ENCODE measurements at regions not wholly inside any gene's neighbourhood (a gene's known extent, or its start where the extent isn't known, plus 50 kb on each side); places are given as distances from the start of the nearest gene placed in this dataset.

DNA sequence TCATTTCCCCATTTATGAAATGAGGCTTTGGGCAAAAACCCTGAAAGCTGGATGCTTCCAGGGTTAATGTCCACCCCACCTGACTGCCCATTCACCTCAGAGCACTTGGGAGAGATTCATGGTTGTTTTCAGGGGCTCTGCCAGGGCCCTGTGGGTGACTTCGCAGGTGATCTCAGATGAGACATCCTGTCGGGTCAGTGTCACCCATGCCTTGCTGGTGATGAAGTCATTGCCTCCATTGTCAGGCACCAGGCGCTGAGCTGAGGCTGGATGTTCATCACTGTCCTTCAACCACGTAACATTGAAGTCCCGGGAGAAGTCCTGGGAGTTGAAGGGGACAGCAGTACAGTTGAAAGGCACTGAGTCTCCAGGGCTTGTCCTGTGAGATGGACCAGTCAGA is 115.6 kb upstream of the SIRPA start:
- Histone ChIP-seq H3K79me1 (ENCODE audit: low read depth in 1 of 2, low read length in 2 of 2) (peaks cover 8 to 14% of the 10 kb centered on the region in 2 experiments; a peak in 3 of 4 replicates), H3K4me1 (ENCODE audit: control insufficient read depth, insufficient read depth, low read length) (peaks cover 4% of the 10 kb centered on the region), H3K9me1 (ENCODE audit: insufficient read depth, low read length) (peaks cover 3% of the 10 kb centered on the region; the same call in 1 of the 2 replicates), H4K91ac (ENCODE audit: insufficient read depth, low read depth, low read length) (no peak overlapping the region), H3K18ac (ENCODE audit: low read depth, low read length) (no peak overlapping the region), H3K9ac (ENCODE audit: low read depth, low read length) (no peak overlapping the region), H4K8ac (ENCODE audit: low read depth in 2 of 2, low read length in 2 of 2) (no peak overlapping the region), H3K4me2 (ENCODE audit: low read depth, low read length) (no peak overlapping the region), H3K4me3 (ENCODE audit: insufficient read depth, low read depth, low read length) (no peak overlapping the region), H3K4ac (ENCODE audit: low read depth, low read length) (no peak overlapping the region), H2BK15ac (ENCODE audit: low read depth, low read length) (no peak overlapping the region), H4K20me1 (ENCODE audit: insufficient read depth, low read length) (no peaks in the 10 kb centered on the region), H2BK5ac (ENCODE audit: low read depth, low read length, poor library complexity, severe bottlenecking) (no peak overlapping the region), H4K5ac (ENCODE audit: low read depth, low read length) (no peak overlapping the region), H2AK9ac (replicated peaks; ENCODE audit: low read depth, low read length, poor library complexity) (no peak overlapping the region), H3K14ac (replicated peaks; ENCODE audit: low read depth, low read length) (no peak overlapping the region), H3K56ac (ENCODE audit: extremely low read depth, insufficient read depth, low read length) (no peak overlapping the region), H2AFZ (replicated peaks; ENCODE audit: low read length, poor library complexity) (no peak overlapping the region), H3K23ac (ENCODE audit: low read depth, low read length) (no peak overlapping the region), H3K27ac (ENCODE audit: insufficient read depth, low read length) (no peak overlapping the region), H2AK5ac (ENCODE audit: low read depth, low read length) (no peak overlapping the region), H3K36me3 (ENCODE audit: control insufficient read depth, insufficient read depth, low read length) (no peaks in the 10 kb centered on the region), H2BK120ac (ENCODE audit: low read depth, low read length) (no peak overlapping the region), H3K9me3 (ENCODE audit: control insufficient read depth, insufficient read depth, low read length) (no peaks in the 10 kb centered on the region), H2BK20ac (ENCODE audit: low read depth, low read length) (no peak overlapping the region), H3K27me3 (ENCODE audit: control insufficient read depth, insufficient read depth, low read length) (peaks cover 29% of the 10 kb centered on the region)
- TF ChIP-seq CEBPB (IDR thresholded peaks at IDR 0.05; ENCODE audit: low read depth, low read length) (no peak), SMC3 (IDR thresholded peaks at IDR 0.05; ENCODE audit: low read depth, low read length) (no peak), RAD21 (IDR thresholded peaks at IDR 0.05; ENCODE audit: low read length) (no peak), RCOR1 (IDR thresholded peaks at IDR 0.05; ENCODE audit: insufficient replicate concordance, low read length) (no peak), CHD1 (IDR thresholded peaks at IDR 0.05; ENCODE audit: low read depth, low read length) (no peak), MAFK (IDR thresholded peaks at IDR 0.05; ENCODE audit: low read depth, low read length) (no peak), POLR2A (IDR thresholded peaks at IDR 0.05; ENCODE audit: low read depth, low read length) (no peak), FOS (IDR thresholded peaks at IDR 0.05; ENCODE audit: low read depth, low read length) (no peak), NFE2L2 (IDR thresholded peaks at IDR 0.05; ENCODE audit: low read depth, low read length) (no peak)
- TF ChIP-seq, protein P1, sequence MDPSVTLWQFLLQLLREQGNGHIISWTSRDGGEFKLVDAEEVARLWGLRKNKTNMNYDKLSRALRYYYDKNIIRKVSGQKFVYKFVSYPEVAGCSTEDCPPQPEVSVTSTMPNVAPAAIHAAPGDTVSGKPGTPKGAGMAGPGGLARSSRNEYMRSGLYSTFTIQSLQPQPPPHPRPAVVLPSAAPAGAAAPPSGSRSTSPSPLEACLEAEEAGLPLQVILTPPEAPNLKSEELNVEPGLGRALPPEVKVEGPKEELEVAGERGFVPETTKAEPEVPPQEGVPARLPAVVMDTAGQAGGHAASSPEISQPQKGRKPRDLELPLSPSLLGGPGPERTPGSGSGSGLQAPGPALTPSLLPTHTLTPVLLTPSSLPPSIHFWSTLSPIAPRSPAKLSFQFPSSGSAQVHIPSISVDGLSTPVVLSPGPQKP (IDR thresholded peaks at IDR 0.05; ENCODE audit: borderline replicate concordance, low read depth, low read length) = no peak
- ATAC-seq (ENCODE audit: low read depth) (no peak), DNase-seq (no peak)
- WGBS, 2 experiments (ENCODE audit: extremely low coverage in 2 of 2, insufficient read length in 1 of 2) = no CpG with 5 or more reads among the region's 5 CpGs
- no TSS peak for BruUV-seq (replicated peaks)
- in situ Hi-C loops (cut with MboI; ENCODE audit: low sequenced_read_pairs) (no loop called here), dilution Hi-C loops (cut with HindIII; ENCODE audit: low sequenced_read_pairs, unreplicated experiment) (no loop called here), intact Hi-C loops (cut with micrococcal nuclease) (loop anchor here (5.0 kb wide), 1 partner anchor 467 kb away; no protein-coding TSS in a partner anchor)
- CTCF ChIA-PET = interaction anchor here (1.5 kb wide), 1 partner anchor 16 kb away, joined by 3 read pairs; no protein-coding TSS in a partner anchor
- POLR2A ChIA-PET (ENCODE audit: unreplicated experiment) = no interaction called here

Data from IMR-90 (cell line).